ENCODE measurements at regions not wholly inside any gene's neighbourhood (a gene's known extent, or its start where the extent isn't known, plus 50 kb on each side); places are given as distances from the start of the nearest gene placed in this dataset.

GRCh38 chr16:64185954-64186353 is 935.9 kb downstream of the CDH11 start:
- TF ChIP-seq CTCF (conservative IDR thresholded peaks at IDR 0.05): no peak
- no peak overlapping the region for H3K4me2 ChIP-seq (ENCODE audit: insufficient read depth, insufficient read length, low read length)
- no peak overlapping the region for H2BK5ac ChIP-seq (ENCODE audit: insufficient read length, low read length)
- Mint-ChIP-seq H3K4me3 (no peak overlapping the region), H3K4me1 (peaks cover 0 to 5% of the 10 kb centered on the region in 2 experiments; a peak in 1 of 4 replicates), H3K9me3 (no peaks in the 10 kb centered on the region), H3K27ac (no peak overlapping the region), H3K36me3 (ENCODE audit: insufficient read depth in 1 of 3, low read depth in 3 of 3) (no peaks in the 10 kb centered on the region), H3K27me3 (ENCODE audit: low read depth) (no peaks in the 10 kb centered on the region)
- no peak overlapping the region for H4K91ac ChIP-seq (ENCODE audit: insufficient read length, low read depth, low read length)
- H2BK12ac ChIP-seq (ENCODE audit: insufficient read length, low read depth, low read length): no peak overlapping the region
- no peak overlapping the region for H4K8ac ChIP-seq (replicated peaks; ENCODE audit: insufficient read length, low read depth, low read length)
- H3K27me3 ChIP-seq (ENCODE audit: insufficient read depth, low read length): no peaks in the 10 kb centered on the region
- no peak overlapping the region for H2BK120ac ChIP-seq (ENCODE audit: low read depth, low read length, poor library complexity, severe bottlenecking)
- no peaks in the 10 kb centered on the region for H3K9me3 ChIP-seq (ENCODE audit: control insufficient read depth, low read depth, low read length)
- H3K79me2 ChIP-seq (ENCODE audit: insufficient read depth, low read length): no peaks in the 10 kb centered on the region
- H3K56ac ChIP-seq (ENCODE audit: insufficient read length, low read depth, low read length): no peak overlapping the region
- H2BK20ac ChIP-seq (ENCODE audit: low read depth, low read length, poor library complexity, severe bottlenecking): no peak overlapping the region
- H3K4ac ChIP-seq (ENCODE audit: low read depth, low read length): no peak overlapping the region
- no peaks in the 10 kb centered on the region for H3K79me1 ChIP-seq (ENCODE audit: insufficient read depth, low read depth, low read length, poor library complexity, severe bottlenecking)
- DNase-seq: no peak
- no peak overlapping the region for H2AFZ ChIP-seq (ENCODE audit: low read length)
- no peak overlapping the region for H3T11ph ChIP-seq (ENCODE audit: low read length)
- no peak overlapping the region for H3K27ac ChIP-seq (ENCODE audit: insufficient read length, low read depth, low read length)
- no peak overlapping the region for H3K18ac ChIP-seq (ENCODE audit: insufficient read length, low read depth, low read length)
- no CpG with 5 or more reads among the region's 3 CpGs for WGBS (ENCODE audit: extremely low coverage, insufficient read length, low lambda C conversion rate)
- H4K20me1 ChIP-seq (ENCODE audit: control insufficient read depth, insufficient read depth, insufficient read length): no peaks in the 10 kb centered on the region
- no peak overlapping the region for H3K14ac ChIP-seq (ENCODE audit: insufficient read depth, low read length)
- no peak overlapping the region for H3K23ac ChIP-seq (ENCODE audit: insufficient read length, low read depth, low read length)
- H4K5ac ChIP-seq (ENCODE audit: insufficient read length, low read depth, low read length): no peak overlapping the region
- no peaks in the 10 kb centered on the region for H3K4me1 ChIP-seq (ENCODE audit: insufficient read depth, low read length)
- H2AK5ac ChIP-seq (ENCODE audit: insufficient read length, low read length): no peak overlapping the region
- H3K23me2 ChIP-seq (ENCODE audit: insufficient read length, low read depth, low read length, poor library complexity, severe bottlenecking): no peaks in the 10 kb centered on the region
- no peak overlapping the region for H3K9ac ChIP-seq (ENCODE audit: extremely low read depth, insufficient read length, low read length)
- no peak overlapping the region for H2BK15ac ChIP-seq (ENCODE audit: low read depth, low read length)

Measured in H9 (cell line).